ENCODE measurements at regions not wholly inside any gene's neighbourhood (a gene's known extent, or its start where the extent isn't known, plus 50 kb on each side); places are given as distances from the start of the nearest gene placed in this dataset.

DNA sequence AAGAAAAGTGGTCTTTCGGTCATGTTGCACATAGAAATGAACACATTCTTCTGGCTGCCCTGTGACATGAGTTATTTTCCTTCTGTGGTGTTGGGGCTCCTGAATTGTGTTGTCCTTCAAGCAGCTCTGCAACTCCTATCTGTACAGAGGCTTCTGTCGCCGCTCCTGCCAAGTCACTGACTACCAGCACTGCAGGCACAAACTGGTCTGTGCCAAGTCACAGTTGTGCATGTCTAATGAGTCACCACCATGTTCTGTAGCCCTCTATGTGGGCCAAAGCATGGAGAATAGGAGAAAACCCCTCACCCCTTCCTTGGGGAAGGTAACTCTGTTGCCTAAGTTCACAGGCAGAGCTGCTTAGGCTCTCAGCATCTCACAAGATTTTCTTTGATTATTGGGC is 283.3 kb downstream of the RPL10L start:
- no peak overlapping the region for H3K27ac ChIP-seq
- no peaks in the 10 kb centered on the region for H3K36me3 ChIP-seq (replicated peaks in 1 of 2)
- H3K27me3 ChIP-seq = no peaks in the 10 kb centered on the region
- whole genome bisulfite sequencing, 4 donors = 46 to 58% (median 51%) methylated on average over 3 of the region's 3 CpGs
- no peak for DNase-seq
- H3K4me1 ChIP-seq (replicated peaks in 1 of 2) = no peaks in the 10 kb centered on the region
- no peak overlapping the region for H3K4me3 ChIP-seq
- TF ChIP-seq, protein P1, sequence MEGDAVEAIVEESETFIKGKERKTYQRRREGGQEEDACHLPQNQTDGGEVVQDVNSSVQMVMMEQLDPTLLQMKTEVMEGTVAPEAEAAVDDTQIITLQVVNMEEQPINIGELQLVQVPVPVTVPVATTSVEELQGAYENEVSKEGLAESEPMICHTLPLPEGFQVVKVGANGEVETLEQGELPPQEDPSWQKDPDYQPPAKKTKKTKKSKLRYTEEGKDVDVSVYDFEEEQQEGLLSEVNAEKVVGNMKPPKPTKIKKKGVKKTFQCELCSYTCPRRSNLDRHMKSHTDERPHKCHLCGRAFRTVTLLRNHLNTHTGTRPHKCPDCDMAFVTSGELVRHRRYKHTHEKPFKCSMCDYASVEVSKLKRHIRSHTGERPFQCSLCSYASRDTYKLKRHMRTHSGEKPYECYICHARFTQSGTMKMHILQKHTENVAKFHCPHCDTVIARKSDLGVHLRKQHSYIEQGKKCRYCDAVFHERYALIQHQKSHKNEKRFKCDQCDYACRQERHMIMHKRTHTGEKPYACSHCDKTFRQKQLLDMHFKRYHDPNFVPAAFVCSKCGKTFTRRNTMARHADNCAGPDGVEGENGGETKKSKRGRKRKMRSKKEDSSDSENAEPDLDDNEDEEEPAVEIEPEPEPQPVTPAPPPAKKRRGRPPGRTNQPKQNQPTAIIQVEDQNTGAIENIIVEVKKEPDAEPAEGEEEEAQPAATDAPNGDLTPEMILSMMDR (IDR thresholded peaks at IDR 0.05) = no peak
- TF ChIP-seq POLR2A (IDR thresholded peaks at IDR 0.05) = no peak
- intact Hi-C loops (cut with DNase I) = no loop called here
- H3K9me3 ChIP-seq (replicated peaks in 1 of 3) = no peaks in the 10 kb centered on the region

DNA sequence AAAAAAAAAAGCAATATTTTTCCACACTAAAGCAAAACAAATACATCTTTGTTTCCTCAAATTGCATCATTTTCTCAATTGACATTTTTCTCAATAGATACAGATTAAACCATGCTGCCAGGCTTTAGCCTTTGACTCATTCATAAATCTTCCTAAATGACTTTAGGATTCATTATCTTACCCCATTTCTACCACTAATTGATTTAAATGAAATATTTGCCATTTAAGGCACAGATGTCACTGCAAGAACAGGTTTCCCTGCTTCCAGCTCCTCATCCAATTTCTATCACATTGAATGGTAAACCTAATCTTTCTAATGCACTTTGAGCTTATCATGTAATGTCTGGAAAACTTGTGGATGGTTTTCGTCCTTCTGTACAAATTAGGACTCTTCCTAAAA is 298.7 kb downstream of the RPL10L start:
- DNase-seq = no peak
- TF ChIP-seq, protein P1 (IDR thresholded peaks at IDR 0.05) = no peak
- no peak for TF ChIP-seq POLR2A (IDR thresholded peaks at IDR 0.05)
- Histone ChIP-seq H3K27ac (no peak overlapping the region), H3K9me3 (replicated peaks in 1 of 3) (no peaks in the 10 kb centered on the region), H3K36me3 (replicated peaks in 1 of 2) (no peaks in the 10 kb centered on the region), H3K4me1 (replicated peaks in 1 of 2) (no peaks in the 10 kb centered on the region), H3K4me3 (no peak overlapping the region), H3K27me3 (no peaks in the 10 kb centered on the region)
- intact Hi-C loops (cut with DNase I) = no loop called here
- WGBS, 4 donors = 49 to 67% (median 53%) methylated on average over 1 of the region's 1 CpG

DNA sequence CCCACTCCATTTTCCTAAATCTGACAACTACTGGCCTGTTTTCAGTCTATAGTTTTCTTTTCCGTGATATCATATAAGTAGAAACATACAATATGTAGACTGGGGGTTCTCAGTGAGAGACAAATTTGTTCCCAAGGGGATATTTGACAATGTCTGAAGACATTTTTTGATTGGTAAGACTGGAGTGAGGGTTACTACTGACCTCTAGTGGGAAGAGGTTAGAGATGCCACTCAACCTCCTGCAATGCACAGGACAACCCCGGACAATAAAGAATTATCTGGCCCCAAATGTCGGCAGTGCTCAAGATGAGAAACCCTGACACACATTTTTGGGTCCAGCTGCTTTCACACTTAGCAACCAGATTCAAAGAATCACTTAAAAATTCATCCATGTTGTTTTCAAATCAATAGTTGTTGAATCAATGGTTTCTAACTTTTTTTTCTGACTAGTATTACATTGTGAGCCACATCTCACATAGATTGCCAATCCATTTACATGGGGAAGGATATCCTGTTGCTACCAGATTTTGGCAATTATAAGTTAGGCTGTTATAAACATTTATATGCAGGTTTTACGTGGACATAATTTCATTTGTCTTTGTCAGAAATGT is 307.1 kb downstream of the RPL10L start:
- no peaks in the 10 kb centered on the region for H3K27me3 ChIP-seq
- intact Hi-C loops (cut with DNase I) = no loop called here
- 25 to 45% (median 36%) methylated on average over 4 of the region's 4 CpGs for WGBS, 4 donors
- no peak overlapping the region for H3K27ac ChIP-seq
- H3K9me3 ChIP-seq (replicated peaks in 1 of 3) = no peaks in the 10 kb centered on the region
- H3K4me3 ChIP-seq = no peak overlapping the region
- TF ChIP-seq, protein P1 (IDR thresholded peaks at IDR 0.05) = peak in 5 of 6 experiments; percentile 13 to 39 (median 27)
- TF ChIP-seq POLR2A (IDR thresholded peaks at IDR 0.05) = no peak
- H3K36me3 ChIP-seq (replicated peaks in 1 of 2) = no peaks in the 10 kb centered on the region
- peak in 1 of 7 donors; percentile 1 for DNase-seq
- H3K4me1 ChIP-seq (replicated peaks in 1 of 2) = no peaks in the 10 kb centered on the region

DNA sequence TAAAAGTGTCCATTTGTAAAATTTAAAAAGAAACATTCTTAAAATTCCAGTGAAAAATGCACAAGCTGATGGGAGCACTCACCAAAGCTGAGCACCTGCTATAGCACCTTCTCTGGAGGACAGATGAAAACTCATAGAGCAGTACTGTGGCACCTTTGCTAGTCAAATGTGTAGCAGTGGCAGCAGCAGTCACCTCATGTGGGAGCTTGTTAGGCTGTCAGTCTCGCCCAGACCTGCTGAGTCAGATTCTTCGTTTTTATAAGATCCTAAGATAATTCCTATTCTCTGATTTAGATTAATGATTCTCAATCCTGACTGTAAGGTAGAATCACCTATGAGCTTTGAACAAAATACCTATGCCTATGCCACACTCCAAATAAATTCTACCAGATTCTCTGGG is 325.8 kb downstream of the RPL10L start:
- intact Hi-C loops (cut with DNase I) = no loop called here
- no peaks in the 10 kb centered on the region for H3K27me3 ChIP-seq
- TF ChIP-seq, protein P1 (IDR thresholded peaks at IDR 0.05) = no peak
- no peak for TF ChIP-seq POLR2A (IDR thresholded peaks at IDR 0.05)
- no peaks in the 10 kb centered on the region for H3K4me1 ChIP-seq (replicated peaks in 1 of 2)
- no peaks in the 10 kb centered on the region for H3K9me3 ChIP-seq (replicated peaks in 1 of 3)
- H3K36me3 ChIP-seq (replicated peaks in 1 of 2) = no peaks in the 10 kb centered on the region
- no peak for DNase-seq
- no peak overlapping the region for H3K4me3 ChIP-seq
- WGBS, 4 donors = 57 to 77% (median 72%) methylated on average over 2 of the region's 2 CpGs
- H3K27ac ChIP-seq = no peak overlapping the region
